ENCODE measurements at regions not wholly inside any gene's neighbourhood (a gene's known extent, or its start where the extent isn't known, plus 50 kb on each side); places are given as distances from the start of the nearest gene placed in this dataset.

DNA sequence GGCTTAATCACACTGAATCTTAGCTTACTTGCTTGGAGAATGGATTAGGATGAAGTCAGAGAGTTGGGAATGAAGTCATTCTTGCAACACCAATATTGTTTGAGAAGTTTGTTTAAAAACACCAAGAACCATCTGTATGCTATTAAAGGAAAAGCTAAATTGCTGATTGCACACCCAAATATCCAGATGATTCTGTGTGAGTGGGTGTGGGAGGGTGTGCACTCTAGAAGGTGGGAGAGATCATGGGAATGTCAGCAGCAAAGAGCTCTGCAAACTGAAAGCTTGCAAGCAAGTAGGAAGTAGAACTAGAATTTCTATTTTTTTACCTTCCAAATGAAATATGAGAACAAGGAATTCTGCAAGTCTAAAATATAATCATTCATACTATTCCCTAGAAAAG is 364.9 kb downstream of the NR2F2 start:
- Mint-ChIP-seq H3K27me3 (ENCODE audit: unreplicated experiment) (no peaks in the 10 kb centered on the region), H3K36me3 (ENCODE audit: insufficient read depth, unreplicated experiment) (no peaks in the 10 kb centered on the region), H3K27ac (ENCODE audit: unreplicated experiment) (no peak overlapping the region), H3K4me3 (ENCODE audit: low read depth, unreplicated experiment) (no peak overlapping the region), H3K4me1 (ENCODE audit: low read depth, unreplicated experiment) (peaks cover 23% of the 10 kb centered on the region), H3K9me3 (ENCODE audit: low read depth, unreplicated experiment) (no peaks in the 10 kb centered on the region)
- BruUV-seq (replicated peaks) = no TSS peak
- intact Hi-C loops (cut with micrococcal nuclease; ENCODE audit: unreplicated experiment) = no loop called here
- no peak for DNase-seq
- TF ChIP-seq, protein P1, sequence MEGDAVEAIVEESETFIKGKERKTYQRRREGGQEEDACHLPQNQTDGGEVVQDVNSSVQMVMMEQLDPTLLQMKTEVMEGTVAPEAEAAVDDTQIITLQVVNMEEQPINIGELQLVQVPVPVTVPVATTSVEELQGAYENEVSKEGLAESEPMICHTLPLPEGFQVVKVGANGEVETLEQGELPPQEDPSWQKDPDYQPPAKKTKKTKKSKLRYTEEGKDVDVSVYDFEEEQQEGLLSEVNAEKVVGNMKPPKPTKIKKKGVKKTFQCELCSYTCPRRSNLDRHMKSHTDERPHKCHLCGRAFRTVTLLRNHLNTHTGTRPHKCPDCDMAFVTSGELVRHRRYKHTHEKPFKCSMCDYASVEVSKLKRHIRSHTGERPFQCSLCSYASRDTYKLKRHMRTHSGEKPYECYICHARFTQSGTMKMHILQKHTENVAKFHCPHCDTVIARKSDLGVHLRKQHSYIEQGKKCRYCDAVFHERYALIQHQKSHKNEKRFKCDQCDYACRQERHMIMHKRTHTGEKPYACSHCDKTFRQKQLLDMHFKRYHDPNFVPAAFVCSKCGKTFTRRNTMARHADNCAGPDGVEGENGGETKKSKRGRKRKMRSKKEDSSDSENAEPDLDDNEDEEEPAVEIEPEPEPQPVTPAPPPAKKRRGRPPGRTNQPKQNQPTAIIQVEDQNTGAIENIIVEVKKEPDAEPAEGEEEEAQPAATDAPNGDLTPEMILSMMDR (IDR thresholded peaks at IDR 0.05; ENCODE audit: unreplicated experiment) = no peak
- CTCF ChIA-PET = interaction anchor here (1.8 kb wide), 1 partner anchor 17 kb away, joined by 5 read pairs; no protein-coding TSS in a partner anchor

DNA sequence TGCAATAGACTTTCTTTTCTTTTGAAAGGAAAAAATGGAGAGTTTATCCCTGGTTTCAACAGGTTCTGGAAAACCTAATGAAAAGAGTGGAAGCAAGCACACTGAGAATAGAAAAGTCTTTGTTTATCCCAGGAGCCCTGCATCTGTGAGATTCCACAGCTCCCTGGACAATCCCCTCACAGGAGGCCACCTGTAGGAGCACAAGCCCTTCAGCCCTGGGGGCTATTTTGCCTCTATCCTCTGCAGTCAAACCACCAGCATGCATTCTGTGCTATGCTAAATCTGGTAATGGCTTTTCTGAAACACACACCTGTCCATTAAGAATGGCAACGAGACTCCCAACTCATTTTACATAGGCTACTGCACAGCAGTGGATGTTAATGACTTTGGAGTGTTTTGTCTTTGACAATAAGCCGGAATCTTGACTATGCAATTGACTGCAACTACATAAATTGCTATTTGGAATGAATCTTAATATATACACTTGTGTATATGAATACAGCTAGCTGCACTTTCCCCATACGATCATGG is 369.4 kb downstream of the NR2F2 start:
- BruUV-seq (replicated peaks) = no TSS peak
- TF ChIP-seq, protein P1 (IDR thresholded peaks at IDR 0.05; ENCODE audit: unreplicated experiment) = no peak
- no peak overlapping the region for H3K4me3 Mint-ChIP-seq (ENCODE audit: low read depth, unreplicated experiment)
- no peaks in the 10 kb centered on the region for H3K36me3 Mint-ChIP-seq (ENCODE audit: insufficient read depth, unreplicated experiment)
- no peaks in the 10 kb centered on the region for H3K27me3 Mint-ChIP-seq (ENCODE audit: unreplicated experiment)
- peaks cover 27% of the 10 kb centered on the region for H3K4me1 Mint-ChIP-seq (ENCODE audit: low read depth, unreplicated experiment)
- intact Hi-C loops (cut with micrococcal nuclease; ENCODE audit: unreplicated experiment) = loop anchor here (2.0 to 5.0 kb wide), 4 partner anchors 105 to 343 kb away; no protein-coding TSS in a partner anchor
- CTCF ChIA-PET = no interaction called here
- H3K27ac Mint-ChIP-seq (ENCODE audit: unreplicated experiment) = no peak overlapping the region
- no peak for DNase-seq
- no peaks in the 10 kb centered on the region for H3K9me3 Mint-ChIP-seq (ENCODE audit: low read depth, unreplicated experiment)

DNA sequence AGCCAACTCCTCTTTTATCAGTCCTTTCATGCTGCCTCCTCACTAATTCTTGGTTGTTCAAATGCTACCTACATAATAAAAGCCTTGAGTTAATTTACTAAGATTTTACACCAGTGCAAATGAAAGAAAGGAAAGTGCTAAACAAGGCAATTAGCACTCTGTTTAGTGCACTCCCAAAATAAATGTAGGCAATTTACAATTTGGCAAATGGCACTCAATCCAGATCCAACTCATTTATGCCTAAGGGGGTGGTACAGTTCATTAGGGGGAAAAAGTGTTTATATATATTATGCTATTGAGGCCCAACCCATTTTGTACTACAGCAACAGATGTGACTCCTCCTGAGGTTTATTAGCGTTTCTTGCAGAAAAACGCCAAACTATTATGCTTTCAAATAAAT is 370.1 kb downstream of the NR2F2 start:
- intact Hi-C loops (cut with micrococcal nuclease; ENCODE audit: unreplicated experiment) = loop anchor here (2.0 to 5.0 kb wide), 4 partner anchors 106 to 344 kb away; no protein-coding TSS in a partner anchor
- BruUV-seq (replicated peaks) = no TSS peak

DNA sequence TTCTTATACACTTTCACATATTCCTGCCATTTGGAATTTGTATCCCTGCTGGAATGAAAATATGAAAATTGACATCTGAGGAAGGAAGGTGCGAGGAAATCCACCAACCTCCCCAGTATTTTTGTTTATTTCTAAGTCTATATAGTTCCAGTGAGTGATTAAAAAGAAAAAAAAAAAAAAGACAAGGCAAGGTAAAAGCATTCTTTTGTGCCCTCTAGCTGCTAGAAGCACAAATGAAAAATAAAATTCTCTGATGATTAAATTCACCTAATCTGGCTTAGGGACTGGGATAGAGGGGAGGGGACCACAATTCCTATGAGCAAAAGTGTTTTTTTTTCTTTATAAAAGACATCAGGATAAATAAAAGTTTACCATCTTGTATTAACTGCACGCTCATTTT is 370.9 kb downstream of the NR2F2 start:
- Mint-ChIP-seq H3K9me3 (ENCODE audit: low read depth, unreplicated experiment) (no peaks in the 10 kb centered on the region), H3K4me1 (ENCODE audit: low read depth, unreplicated experiment) (peaks cover 29% of the 10 kb centered on the region), H3K27me3 (ENCODE audit: unreplicated experiment) (no peaks in the 10 kb centered on the region), H3K27ac (ENCODE audit: unreplicated experiment) (no peak overlapping the region), H3K36me3 (ENCODE audit: insufficient read depth, unreplicated experiment) (no peaks in the 10 kb centered on the region), H3K4me3 (ENCODE audit: low read depth, unreplicated experiment) (no peak overlapping the region)
- DNase-seq = no peak
- BruUV-seq (replicated peaks) = no TSS peak
- TF ChIP-seq, protein P1 (IDR thresholded peaks at IDR 0.05; ENCODE audit: unreplicated experiment) = no peak
- CTCF ChIA-PET = interaction anchor here (0.7 kb wide), 1 partner anchor 14 kb away, joined by 3 read pairs; no protein-coding TSS in a partner anchor
- intact Hi-C loops (cut with micrococcal nuclease; ENCODE audit: unreplicated experiment) = loop anchor here (2.0 to 5.0 kb wide), 4 partner anchors 107 to 345 kb away; no protein-coding TSS in a partner anchor

More for the DNA sequence above, 370.1 kb downstream of the NR2F2 start:
- Mint-ChIP-seq H3K4me1 (ENCODE audit: low read depth, unreplicated experiment) (peaks cover 29% of the 10 kb centered on the region), H3K36me3 (ENCODE audit: insufficient read depth, unreplicated experiment) (no peaks in the 10 kb centered on the region), H3K27ac (ENCODE audit: unreplicated experiment) (no peak overlapping the region), H3K4me3 (ENCODE audit: low read depth, unreplicated experiment) (no peak overlapping the region), H3K27me3 (ENCODE audit: unreplicated experiment) (no peaks in the 10 kb centered on the region), H3K9me3 (ENCODE audit: low read depth, unreplicated experiment) (no peaks in the 10 kb centered on the region)
- TF ChIP-seq, protein P1 (IDR thresholded peaks at IDR 0.05; ENCODE audit: unreplicated experiment) = no peak
- no peak for DNase-seq
- CTCF ChIA-PET = interaction anchor here (0.6 kb wide), 1 partner anchor 186 kb away, joined by 3 read pairs; no protein-coding TSS in a partner anchor

Measured in Calu3 (cell line).